ENCODE measurements at regions not wholly inside any gene's neighbourhood (a gene's known extent, or its start where the extent isn't known, plus 50 kb on each side); places are given as distances from the start of the nearest gene placed in this dataset.
"Not testable (repeated sequence)": the region's sequence is repeated elsewhere in the genome, so short reads cannot be mapped to it uniquely, and the experiment has no call there.

DNA sequence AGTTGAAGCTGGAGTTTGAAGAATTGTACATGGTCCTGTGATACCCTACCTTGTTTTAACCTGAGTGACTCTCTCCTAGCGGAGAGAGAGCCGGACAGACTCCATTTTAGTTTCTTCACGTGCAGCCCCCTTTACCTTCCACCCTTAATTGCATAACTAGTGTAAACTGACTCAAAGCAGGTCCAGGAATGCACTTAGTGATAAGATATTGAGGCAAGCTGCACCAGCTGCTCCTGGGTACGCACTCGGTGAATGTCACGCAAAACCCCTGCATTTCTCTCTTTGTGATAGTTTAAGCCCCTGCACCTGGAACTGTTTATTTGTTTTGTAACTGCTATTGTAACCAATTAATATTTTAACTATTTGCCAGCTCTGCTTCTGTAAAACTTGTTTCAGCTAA is 1620.5 kb downstream of the SPATA31A7 start:
- not testable (repeated sequence) for H3K27ac ChIP-seq (ENCODE audit: low read depth, low read length); H3K9ac ChIP-seq (ENCODE audit: low read length); H3K9me3 ChIP-seq (ENCODE audit: control insufficient read depth, insufficient read depth, low read depth, low read length); H3K4me3 ChIP-seq (ENCODE audit: low read depth, low read length); H3K4me1 ChIP-seq (ENCODE audit: control insufficient read depth, insufficient read depth, low read length); H3K36me3 ChIP-seq (ENCODE audit: control insufficient read depth, insufficient read depth, low read length)
- H3K27me3 ChIP-seq (ENCODE audit: control insufficient read depth, insufficient read depth, low read length), result peaks cover 42% of the 10 kb centered on the region

DNA sequence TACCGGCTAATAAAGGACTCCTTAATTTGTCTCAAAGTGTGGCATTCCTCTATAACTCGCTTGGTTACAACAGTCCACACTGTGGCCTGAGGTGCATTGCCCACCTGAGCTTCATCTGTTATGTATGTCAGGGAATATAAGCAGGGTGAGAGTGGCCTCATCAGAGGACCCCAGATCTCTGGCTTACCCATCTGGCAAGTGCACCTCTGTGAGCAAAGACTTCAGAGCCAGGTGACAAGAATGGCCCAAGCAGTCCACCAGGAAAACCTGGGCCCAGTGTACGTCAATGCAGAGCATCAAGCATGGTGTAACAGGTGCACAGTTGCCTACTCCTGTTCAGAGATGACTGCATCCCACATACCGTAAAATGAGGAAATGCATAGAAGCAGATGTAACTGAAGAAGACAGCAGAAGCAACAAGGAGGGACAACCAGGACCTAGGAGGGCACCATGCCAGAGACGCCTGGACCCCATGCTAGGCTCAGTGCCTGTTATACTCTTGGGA is 1621.0 kb downstream of the SPATA31A7 start:
- H3K9me3 ChIP-seq (ENCODE audit: control insufficient read depth, insufficient read depth, low read depth, low read length); H3K4me1 ChIP-seq (ENCODE audit: control insufficient read depth, insufficient read depth, low read length); H3K36me3 ChIP-seq (ENCODE audit: control insufficient read depth, insufficient read depth, low read length); H3K27ac ChIP-seq (ENCODE audit: low read depth, low read length); H3K4me3 ChIP-seq (ENCODE audit: low read depth, low read length); H3K9ac ChIP-seq (ENCODE audit: low read length): not testable (repeated sequence)
- peaks cover 42% of the 10 kb centered on the region for H3K27me3 ChIP-seq (ENCODE audit: control insufficient read depth, insufficient read depth, low read length)

DNA sequence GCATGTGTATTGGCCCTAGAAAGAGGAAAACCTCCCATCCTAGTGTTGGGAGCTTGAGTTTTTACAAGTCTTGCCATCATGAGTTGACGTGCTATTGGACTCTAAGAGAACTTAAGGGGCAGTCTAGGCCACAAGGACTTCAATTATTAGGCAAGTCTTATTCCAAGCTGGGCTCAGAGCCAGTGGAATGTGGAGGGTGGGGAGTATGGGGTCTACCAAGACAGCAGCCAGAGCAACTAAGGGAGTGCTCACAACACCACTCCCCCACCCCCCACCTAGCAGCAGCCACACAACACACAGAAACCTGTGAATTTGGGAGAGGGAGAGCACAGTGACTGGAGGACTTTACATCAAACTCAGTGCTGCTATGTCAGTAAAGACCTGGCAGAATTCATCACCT is 1625.6 kb downstream of the SPATA31A7 start:
- peaks cover 45% of the 10 kb centered on the region for H3K27me3 ChIP-seq (ENCODE audit: control insufficient read depth, insufficient read depth, low read length)
- not testable (repeated sequence) for H3K4me3 ChIP-seq (ENCODE audit: low read depth, low read length); H3K36me3 ChIP-seq (ENCODE audit: control insufficient read depth, insufficient read depth, low read length); H3K27ac ChIP-seq (ENCODE audit: low read depth, low read length); H3K9ac ChIP-seq (ENCODE audit: low read length); H3K9me3 ChIP-seq (ENCODE audit: control insufficient read depth, insufficient read depth, low read depth, low read length); H3K4me1 ChIP-seq (ENCODE audit: control insufficient read depth, insufficient read depth, low read length)

DNA sequence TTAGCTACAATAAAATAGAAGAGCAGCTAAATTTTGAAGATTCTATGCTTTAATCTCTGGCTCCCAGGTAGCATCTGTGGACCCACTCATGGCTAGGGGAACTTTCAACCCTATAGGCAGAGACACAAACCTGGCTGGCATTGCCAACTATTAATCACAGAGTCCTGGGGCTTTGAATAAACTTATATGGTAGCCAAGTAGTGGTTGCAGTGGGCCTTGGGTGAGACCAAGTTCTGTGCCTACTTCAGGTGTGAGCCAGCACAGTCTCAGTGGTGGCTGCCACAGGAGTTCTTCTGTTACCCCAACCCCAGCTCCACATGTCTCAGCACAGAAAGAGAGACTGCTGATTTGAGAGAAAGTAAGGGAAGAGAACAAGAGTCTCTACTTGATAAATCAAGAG is 1626.5 kb downstream of the SPATA31A7 start:
- not testable (repeated sequence) for H3K4me1 ChIP-seq (ENCODE audit: control insufficient read depth, insufficient read depth, low read length); H3K4me3 ChIP-seq (ENCODE audit: low read depth, low read length); H3K9ac ChIP-seq (ENCODE audit: low read length); H3K36me3 ChIP-seq (ENCODE audit: control insufficient read depth, insufficient read depth, low read length); H3K27ac ChIP-seq (ENCODE audit: low read depth, low read length); H3K9me3 ChIP-seq (ENCODE audit: control insufficient read depth, insufficient read depth, low read depth, low read length)
- peaks cover 39% of the 10 kb centered on the region for H3K27me3 ChIP-seq (ENCODE audit: control insufficient read depth, insufficient read depth, low read length)

DNA sequence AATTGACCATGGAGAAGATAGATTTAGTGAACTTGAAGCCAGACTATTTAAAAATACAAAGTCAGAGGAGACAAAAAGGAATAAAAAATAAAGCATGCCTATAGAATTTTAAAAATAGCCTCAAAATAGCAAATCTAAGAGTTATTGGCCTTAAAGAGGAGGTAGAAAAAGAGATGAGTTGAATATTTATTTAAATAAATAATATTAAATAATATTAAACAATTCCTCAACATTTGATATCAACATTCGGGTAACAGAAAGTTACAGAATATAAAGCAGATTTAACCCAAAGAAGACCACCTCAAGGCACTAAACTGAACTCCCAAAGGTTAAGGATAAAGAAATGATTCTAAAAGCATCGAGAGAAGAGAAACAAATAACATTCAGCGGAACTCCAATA is 1627.4 kb downstream of the SPATA31A7 start:
- H3K9ac ChIP-seq (ENCODE audit: low read length); H3K4me1 ChIP-seq (ENCODE audit: control insufficient read depth, insufficient read depth, low read length); H3K36me3 ChIP-seq (ENCODE audit: control insufficient read depth, insufficient read depth, low read length); H3K9me3 ChIP-seq (ENCODE audit: control insufficient read depth, insufficient read depth, low read depth, low read length); H3K4me3 ChIP-seq (ENCODE audit: low read depth, low read length); H3K27ac ChIP-seq (ENCODE audit: low read depth, low read length): not testable (repeated sequence)
- peaks cover 39% of the 10 kb centered on the region for H3K27me3 ChIP-seq (ENCODE audit: control insufficient read depth, insufficient read depth, low read length)

DNA sequence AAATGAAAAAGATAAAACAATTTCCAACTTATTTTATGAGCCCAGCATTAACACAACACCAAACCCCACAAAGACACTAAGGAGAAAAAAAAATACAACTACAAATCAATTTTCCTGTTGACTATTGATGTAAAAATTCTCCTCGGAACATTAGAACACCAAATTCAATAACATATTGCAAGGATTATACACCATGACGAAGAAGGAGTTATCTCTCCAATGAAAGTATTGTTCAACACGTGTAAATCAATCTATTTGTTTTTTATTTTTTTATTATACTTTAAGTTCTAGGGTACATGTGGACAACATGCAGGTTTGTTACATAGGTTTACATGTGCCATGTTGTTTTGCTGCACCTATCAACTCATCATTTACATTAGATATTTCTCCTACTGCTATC is 1632.3 kb downstream of the SPATA31A7 start:
- not testable (repeated sequence) for H3K36me3 ChIP-seq (ENCODE audit: control insufficient read depth, insufficient read depth, low read length); H3K27ac ChIP-seq (ENCODE audit: low read depth, low read length); H3K9ac ChIP-seq (ENCODE audit: low read length); H3K4me1 ChIP-seq (ENCODE audit: control insufficient read depth, insufficient read depth, low read length); H3K4me3 ChIP-seq (ENCODE audit: low read depth, low read length); H3K9me3 ChIP-seq (ENCODE audit: control insufficient read depth, insufficient read depth, low read depth, low read length)
- H3K27me3 ChIP-seq (ENCODE audit: control insufficient read depth, insufficient read depth, low read length), result peaks cover 30% of the 10 kb centered on the region

DNA sequence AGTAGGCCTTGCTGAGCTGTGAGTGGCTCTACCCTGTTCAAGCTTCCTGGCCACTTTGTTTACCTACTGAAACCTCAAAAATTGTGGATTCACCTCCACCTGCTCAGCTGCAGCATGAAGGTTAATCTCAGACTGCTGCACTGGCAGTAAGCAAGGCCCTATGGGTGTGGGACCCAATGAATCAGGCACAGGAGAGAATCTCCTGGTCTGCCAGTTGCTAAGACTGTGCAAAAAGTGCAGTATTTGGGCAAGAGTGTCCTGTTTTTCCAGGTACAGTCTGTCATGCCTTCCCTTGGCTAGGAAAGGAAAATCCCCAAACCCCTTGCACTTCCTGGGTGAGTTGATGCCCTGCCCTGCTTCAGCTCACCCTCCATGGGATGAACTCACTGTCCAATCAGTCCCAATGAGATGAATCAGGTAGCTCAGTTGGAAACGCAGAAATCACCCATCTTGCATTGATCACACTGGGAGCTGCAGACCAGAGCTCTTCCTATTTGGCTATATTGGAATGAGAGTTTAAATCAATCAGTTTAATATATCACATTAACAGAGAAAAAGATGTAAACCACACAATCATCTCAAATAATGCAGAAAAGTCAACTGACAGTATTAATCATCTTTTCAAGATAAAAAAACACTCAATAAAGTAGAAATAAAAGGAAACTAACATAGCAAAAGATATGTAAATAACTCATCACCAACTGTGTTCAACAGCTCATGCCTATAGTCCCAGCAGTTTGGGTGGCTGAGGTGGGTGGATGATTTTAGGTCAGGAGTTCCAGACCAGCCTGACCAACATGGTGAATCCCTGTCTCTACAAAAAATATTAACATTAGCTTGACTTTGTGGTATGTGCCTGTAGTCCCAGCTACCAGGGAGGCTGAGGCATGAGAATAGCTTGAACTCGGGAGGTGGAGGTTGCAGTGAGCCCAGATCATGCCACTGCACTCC is 1638.4 kb downstream of the SPATA31A7 start:
- not testable (repeated sequence) for H3K9ac ChIP-seq (ENCODE audit: low read length); H3K36me3 ChIP-seq (ENCODE audit: control insufficient read depth, insufficient read depth, low read length); H3K9me3 ChIP-seq (ENCODE audit: control insufficient read depth, insufficient read depth, low read depth, low read length); H3K4me3 ChIP-seq (ENCODE audit: low read depth, low read length); H3K27ac ChIP-seq (ENCODE audit: low read depth, low read length); H3K4me1 ChIP-seq (ENCODE audit: control insufficient read depth, insufficient read depth, low read length)
- H3K27me3 ChIP-seq (ENCODE audit: control insufficient read depth, insufficient read depth, low read length), result peaks cover 58% of the 10 kb centered on the region

DNA sequence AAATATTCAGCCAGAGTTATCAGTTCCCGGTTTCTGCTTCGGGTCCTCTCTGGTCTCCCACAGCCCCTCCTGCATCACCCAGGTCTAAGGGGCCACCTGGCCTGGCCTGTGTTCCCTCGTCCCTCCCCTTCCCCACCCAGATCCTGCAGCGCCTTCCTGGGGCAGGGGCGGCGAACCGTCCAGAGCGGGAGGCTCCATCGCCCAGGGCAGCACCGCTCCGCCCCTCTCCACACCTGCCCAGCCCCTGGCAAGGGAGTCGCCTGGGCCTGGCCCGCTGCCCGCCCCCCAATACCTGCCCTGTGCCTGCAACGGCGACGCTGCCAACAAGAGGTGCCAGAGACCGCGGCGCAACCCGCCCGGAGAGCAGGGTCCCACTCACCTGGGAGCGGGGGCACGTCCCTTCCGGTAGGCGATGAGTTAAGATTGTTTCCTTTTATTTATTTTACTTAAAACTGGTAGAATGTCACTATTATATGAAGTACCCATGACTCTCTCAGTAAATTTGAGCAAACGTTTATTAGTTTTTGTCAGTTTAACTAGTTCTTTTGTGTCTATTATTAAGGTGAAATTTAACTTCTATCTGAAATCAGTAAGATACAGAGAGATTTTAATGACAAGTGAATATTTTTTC is 1641.1 kb downstream of the SPATA31A7 start:
- H3K27ac ChIP-seq (ENCODE audit: low read depth, low read length); H3K4me1 ChIP-seq (ENCODE audit: control insufficient read depth, insufficient read depth, low read length); H3K36me3 ChIP-seq (ENCODE audit: control insufficient read depth, insufficient read depth, low read length); H3K9ac ChIP-seq (ENCODE audit: low read length); H3K9me3 ChIP-seq (ENCODE audit: control insufficient read depth, insufficient read depth, low read depth, low read length): not testable (repeated sequence)
- Histone ChIP-seq H3K4me3 (ENCODE audit: low read depth, low read length) (peak overlapping the region; percentile 47), H3K27me3 (ENCODE audit: control insufficient read depth, insufficient read depth, low read length) (peaks cover 64% of the 10 kb centered on the region)

DNA sequence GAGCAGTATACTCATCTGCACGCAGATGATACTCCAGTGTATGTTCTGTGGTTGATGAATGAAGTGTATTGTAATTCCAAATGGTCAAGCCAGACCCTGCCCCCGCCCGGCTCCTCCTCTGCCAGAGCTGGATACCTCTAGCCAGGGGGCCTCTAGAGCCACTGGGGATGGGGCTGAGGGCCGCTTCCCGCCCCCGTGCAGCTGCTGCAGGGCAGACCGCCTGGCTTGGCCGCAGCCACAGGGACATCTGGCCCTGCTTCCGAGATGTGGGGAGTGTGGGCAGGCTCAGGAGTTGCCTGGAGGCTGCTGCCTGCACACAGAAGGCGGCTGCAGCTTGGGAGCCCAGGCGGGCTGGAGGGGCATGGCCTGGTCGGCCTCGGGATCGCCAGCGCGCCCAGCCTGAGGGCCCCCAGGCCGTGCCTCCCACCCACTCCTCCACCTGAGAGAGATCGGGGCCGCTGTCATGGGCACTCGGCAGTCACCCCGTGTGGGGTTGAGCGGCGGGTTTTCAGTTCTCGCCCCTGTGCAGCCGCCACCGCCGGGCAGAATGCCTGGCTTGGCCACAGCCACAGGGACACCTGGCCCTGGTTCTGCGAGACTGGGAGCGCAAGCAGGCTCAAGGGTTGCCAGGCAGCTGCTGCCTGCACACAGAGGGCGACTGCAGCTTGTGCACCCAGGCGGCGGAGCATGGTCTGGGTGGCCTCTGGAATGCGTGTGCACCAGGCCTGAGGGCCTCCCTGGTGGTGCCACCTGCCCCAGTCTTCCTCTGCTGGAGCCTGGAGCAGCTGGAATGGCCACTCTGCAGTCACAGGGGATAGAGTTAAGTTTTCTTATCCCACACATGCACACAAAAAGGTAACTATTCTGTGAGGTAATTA is 1643.7 kb downstream of the SPATA31A7 start:
- not testable (repeated sequence) for H3K4me3 ChIP-seq (ENCODE audit: low read depth, low read length); H3K27ac ChIP-seq (ENCODE audit: low read depth, low read length); H3K9me3 ChIP-seq (ENCODE audit: control insufficient read depth, insufficient read depth, low read depth, low read length); H3K9ac ChIP-seq (ENCODE audit: low read length); H3K36me3 ChIP-seq (ENCODE audit: control insufficient read depth, insufficient read depth, low read length); H3K4me1 ChIP-seq (ENCODE audit: control insufficient read depth, insufficient read depth, low read length)
- H3K27me3 ChIP-seq (ENCODE audit: control insufficient read depth, insufficient read depth, low read length), result peaks cover 65% of the 10 kb centered on the region

DNA sequence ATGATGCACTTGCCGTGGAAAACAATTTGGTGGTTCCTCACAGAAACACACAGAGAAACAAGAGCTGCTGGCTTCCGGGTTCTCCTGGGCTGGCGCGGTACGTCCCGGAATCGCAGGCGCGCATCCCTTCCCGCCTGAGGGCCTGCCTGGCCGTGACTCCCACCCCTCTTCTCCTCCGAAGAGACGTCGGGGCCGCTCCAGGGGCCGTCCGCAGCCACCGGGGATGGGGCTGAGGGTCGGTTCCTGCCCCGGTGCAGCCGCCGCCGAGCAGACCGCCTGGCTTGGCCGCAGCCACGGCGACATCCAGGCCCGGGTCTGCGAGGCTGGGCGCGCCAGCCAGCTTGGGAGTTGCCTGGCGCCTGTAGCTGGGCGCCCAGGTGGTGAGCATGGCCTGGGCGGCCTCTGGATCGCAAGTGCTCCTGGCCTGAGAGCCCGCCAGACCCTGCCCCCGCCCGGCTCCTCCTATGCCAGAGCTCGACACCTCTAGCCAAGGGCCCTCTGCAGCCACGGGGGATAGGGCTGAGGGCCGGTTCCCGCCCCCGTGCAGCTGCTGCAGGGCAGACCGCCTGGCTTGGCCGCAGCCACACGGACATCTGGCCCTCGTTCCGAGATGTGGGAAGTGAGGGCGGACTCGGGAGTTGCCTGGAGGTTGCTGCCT is 1647.5 kb downstream of the SPATA31A7 start:
- Histone ChIP-seq H3K4me3 (ENCODE audit: low read depth, low read length) (peak overlapping the region; percentile 61), H3K27me3 (ENCODE audit: control insufficient read depth, insufficient read depth, low read length) (peaks cover 59% of the 10 kb centered on the region)
- H3K4me1 ChIP-seq (ENCODE audit: control insufficient read depth, insufficient read depth, low read length); H3K9ac ChIP-seq (ENCODE audit: low read length); H3K27ac ChIP-seq (ENCODE audit: low read depth, low read length); H3K36me3 ChIP-seq (ENCODE audit: control insufficient read depth, insufficient read depth, low read length); H3K9me3 ChIP-seq (ENCODE audit: control insufficient read depth, insufficient read depth, low read depth, low read length): not testable (repeated sequence)
